ENCODE measurements at regions not wholly inside any gene's neighbourhood (a gene's known extent, or its start where the extent isn't known, plus 50 kb on each side); places are given as distances from the start of the nearest gene placed in this dataset.

DNA sequence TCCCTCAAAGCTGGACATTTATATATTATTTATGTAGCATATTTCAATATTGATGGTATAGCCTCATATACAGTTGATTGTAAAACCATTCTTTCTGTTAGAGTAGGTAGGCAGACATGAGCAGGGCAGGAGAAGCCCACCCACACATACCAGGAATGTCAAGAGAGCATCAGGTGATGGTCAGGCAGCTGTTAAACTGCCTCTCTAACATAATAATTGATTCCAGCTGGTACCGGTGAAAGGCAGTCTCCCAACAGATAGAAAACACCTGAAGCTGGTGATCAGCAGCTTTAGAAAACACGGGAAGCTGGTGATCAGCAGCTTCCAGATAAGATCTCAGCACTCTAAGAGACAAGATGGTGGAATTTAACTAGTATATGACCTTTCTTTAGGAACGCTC lies 132.9 kb downstream of the SLITRK6 start:
- in situ Hi-C loops (cut with MboI; ENCODE audit: low sequenced_read_pairs): no loop called here

- in situ Hi-C loops (cut with MboI; ENCODE audit: low sequenced_read_pairs): no loop called here
Measured at GRCh38 chr13:85665286-85665685, 133.9 kb downstream of the SLITRK6 start.

DNA sequence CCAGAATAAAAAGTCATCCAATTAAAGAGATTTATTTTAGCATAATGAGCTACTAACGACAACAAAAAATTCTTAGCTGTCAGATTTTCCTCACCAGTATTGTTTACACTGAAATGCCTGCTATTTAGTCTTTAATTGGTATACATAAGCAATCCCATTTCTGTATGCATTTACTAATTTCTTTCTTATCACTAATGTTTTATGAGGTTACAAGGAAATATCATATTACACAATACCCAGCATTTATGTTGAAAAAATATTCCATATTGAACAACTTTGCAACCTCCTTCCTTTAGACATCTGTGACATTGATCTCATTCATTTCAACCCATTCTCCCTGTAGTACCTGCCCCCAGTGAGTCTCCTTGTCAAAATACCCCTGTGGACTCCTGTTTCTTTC lies 135.4 kb downstream of the SLITRK6 start:
- in situ Hi-C loops (cut with MboI; ENCODE audit: low sequenced_read_pairs): no loop called here

DNA sequence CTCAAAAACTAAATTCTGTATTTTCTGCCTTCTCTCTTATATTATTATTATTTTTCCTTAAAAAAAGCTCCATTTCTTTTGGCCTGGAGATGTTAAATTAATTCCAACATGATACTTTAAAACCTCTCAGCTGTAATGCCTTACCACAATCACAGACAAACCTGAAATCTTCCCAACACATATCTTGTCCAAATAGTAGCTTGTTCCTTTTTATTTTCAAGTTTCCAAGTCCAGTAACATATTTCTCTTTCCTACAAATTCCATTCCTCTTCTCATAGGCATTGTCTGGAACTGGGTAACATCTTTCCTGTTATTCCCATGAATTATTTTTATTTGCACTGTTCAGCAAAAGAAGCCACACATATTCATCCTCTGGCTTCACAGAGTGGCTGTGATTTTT lies 137.0 kb downstream of the SLITRK6 start:
- in situ Hi-C loops (cut with MboI; ENCODE audit: low sequenced_read_pairs): no loop called here

DNA sequence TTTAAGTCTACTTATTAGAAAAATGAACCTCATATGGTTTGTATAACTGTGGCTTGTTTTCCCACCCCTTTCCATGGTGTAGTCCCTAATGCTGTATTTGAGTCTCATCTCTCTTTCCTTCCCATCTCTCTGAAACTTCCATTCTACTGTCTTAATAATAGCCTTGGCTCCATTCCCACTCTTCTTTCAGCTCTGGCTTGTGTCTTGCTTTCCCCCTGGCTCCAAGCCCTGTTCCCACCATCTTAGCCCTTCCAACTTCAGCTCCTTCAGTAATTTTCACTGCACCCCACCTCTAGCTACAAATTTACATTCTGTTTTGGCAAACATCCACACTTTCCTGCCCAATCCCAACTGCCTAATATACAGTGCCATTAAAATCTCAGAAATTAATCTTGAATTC lies 137.5 kb downstream of the SLITRK6 start:
- in situ Hi-C loops (cut with MboI; ENCODE audit: low sequenced_read_pairs): no loop called here

- in situ Hi-C loops (cut with MboI; ENCODE audit: low sequenced_read_pairs): no loop called here
Measured at GRCh38 chr13:85659493-85659892, 139.7 kb downstream of the SLITRK6 start.

GRCh38 chr13:85657942-85658341 lies 141.3 kb downstream of the SLITRK6 start:
- in situ Hi-C loops (cut with MboI; ENCODE audit: low sequenced_read_pairs): no loop called here

GRCh38 chr13:85655040-85655439 lies 144.2 kb downstream of the SLITRK6 start:
- in situ Hi-C loops (cut with MboI; ENCODE audit: low sequenced_read_pairs): no loop called here

- in situ Hi-C loops (cut with MboI; ENCODE audit: low sequenced_read_pairs): no loop called here
Measured at GRCh38 chr13:85654227-85654626, 145.0 kb downstream of the SLITRK6 start.

DNA sequence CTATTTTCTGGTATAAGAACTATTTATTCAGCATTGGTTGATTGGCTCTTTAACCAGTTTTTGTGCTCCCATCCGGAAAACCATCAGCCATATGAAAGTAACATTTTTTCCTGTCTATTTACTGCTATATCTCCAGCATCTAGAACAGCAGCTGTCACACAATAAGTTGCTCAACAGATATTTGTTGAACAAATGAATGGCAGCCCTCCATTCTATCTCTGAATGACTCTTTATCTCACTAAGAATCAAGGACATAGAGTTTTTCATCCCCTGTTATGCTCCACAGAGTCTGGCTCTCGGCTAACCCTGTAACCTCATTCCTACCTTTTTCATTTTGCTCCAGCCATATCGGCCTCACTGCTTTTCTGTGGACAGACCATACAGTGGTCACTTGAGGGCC lies 145.5 kb downstream of the SLITRK6 start:
- in situ Hi-C loops (cut with MboI; ENCODE audit: low sequenced_read_pairs): no loop called here

DNA sequence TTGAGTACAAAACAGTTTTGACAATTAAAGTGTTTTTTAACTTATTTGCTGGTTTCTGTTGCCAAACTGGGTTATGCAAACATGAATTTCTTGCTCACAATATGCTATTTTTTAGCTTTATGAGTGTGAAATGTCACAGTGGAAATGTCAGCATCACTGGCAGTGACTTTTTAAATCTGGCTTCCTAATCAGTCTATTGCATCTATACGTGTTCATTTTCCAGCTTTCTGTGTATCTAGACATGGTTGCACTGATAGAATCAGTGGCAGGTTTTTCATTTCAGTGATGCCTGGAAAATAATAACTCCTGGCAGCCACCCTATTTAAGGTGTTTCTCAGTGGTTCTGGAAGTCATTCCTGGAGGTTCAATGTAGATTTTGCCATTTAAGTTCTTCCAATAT lies 146.7 kb downstream of the SLITRK6 start:
- in situ Hi-C loops (cut with MboI; ENCODE audit: low sequenced_read_pairs): no loop called here

- in situ Hi-C loops (cut with MboI; ENCODE audit: low sequenced_read_pairs): no loop called here
Measured at GRCh38 chr13:85651440-85651839, 147.8 kb downstream of the SLITRK6 start.

- in situ Hi-C loops (cut with MboI; ENCODE audit: low sequenced_read_pairs): no loop called here
Measured at GRCh38 chr13:85650613-85651012, 148.6 kb downstream of the SLITRK6 start.

DNA sequence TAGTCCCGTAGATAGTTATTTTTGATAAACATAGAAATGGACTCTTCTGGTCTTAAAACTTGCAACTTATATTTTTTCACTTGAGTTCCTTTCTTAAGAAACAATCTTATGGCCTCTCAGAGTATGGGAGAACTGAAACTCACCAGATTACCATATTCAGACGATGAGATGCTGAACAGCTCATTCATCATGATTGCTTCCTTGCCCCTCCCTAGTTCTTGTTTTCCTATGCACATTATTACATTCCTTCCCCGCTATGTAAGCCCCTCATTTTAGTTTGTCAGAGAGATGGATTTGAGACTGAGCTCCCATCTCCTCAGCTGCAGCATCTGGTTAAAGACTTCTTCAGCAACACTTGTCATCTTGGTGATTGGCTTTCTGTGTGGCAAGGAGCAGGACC lies 158.5 kb downstream of the SLITRK6 start:
- in situ Hi-C loops (cut with MboI; ENCODE audit: low sequenced_read_pairs): no loop called here

- in situ Hi-C loops (cut with MboI; ENCODE audit: low sequenced_read_pairs): no loop called here
Measured at GRCh38 chr13:85638815-85639393, 160.3 kb downstream of the SLITRK6 start.

DNA sequence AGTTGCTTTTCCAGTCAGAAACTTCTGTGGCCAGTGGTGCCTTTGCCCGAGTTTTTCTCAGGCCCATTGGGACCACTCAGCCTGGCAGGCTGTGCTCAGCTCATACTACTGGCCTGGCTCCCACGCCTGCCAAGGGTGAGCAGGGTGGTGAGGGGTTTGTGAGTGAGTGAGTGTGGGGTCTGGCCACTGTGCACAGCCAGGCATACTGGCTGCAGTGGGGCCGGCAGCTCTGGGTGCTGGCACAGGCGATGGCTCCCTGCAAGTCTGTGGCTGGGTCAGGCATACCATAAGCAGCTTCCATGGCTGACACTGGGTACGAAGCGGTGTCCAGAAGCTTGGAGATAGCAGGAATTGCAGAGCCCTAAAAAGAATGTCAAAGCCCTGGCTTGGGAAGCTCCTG lies 161.0 kb downstream of the SLITRK6 start:
- in situ Hi-C loops (cut with MboI; ENCODE audit: low sequenced_read_pairs): no loop called here

GRCh38 chr13:85632526-85633195 lies 166.6 kb downstream of the SLITRK6 start:
- in situ Hi-C loops (cut with MboI; ENCODE audit: low sequenced_read_pairs): no loop called here

DNA sequence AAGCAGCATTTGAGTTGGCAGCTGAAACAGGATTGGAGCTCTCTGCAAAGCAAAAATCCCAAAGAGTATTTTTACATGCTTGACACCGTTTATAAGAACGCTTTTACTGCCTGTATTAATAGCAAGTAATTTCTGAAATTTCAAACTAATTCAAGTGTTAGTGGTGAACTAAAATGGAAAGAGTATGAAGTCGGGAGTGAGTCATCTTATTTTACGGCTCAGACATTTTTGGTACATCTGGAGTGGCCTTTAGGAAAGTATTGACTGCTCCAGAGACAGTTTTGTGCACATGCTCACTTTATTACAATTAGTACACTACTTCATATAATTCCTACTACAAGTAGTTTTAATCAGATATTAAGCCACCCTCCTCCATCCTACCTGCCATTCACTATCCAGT lies 167.4 kb downstream of the SLITRK6 start:
- in situ Hi-C loops (cut with MboI; ENCODE audit: low sequenced_read_pairs): no loop called here

- in situ Hi-C loops (cut with MboI; ENCODE audit: low sequenced_read_pairs): no loop called here
Measured at GRCh38 chr13:85626603-85627002, 172.6 kb downstream of the SLITRK6 start.

DNA sequence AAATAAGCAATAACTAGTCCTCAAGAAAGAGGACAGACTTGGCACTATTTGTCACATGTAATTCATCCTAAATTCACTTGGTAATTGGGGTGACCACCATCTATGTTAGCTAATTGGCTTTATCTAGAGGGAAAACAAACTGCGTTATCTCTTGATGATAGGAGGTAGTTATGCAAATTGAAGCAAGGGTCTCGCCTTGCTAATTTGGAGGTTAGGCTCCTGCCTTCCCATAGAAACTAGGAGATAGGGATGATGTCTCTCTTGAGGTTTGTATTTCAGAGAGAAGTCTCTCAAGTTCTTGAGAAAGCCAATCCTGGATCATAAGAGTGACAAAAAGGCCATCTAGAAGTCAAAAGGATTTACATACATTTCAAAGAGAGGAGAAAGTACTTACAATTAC lies 179.9 kb downstream of the SLITRK6 start:
- in situ Hi-C loops (cut with MboI; ENCODE audit: low sequenced_read_pairs): no loop called here

- in situ Hi-C loops (cut with MboI; ENCODE audit: low sequenced_read_pairs): no loop called here
Measured at GRCh38 chr13:85618521-85618920, 180.7 kb downstream of the SLITRK6 start.

DNA sequence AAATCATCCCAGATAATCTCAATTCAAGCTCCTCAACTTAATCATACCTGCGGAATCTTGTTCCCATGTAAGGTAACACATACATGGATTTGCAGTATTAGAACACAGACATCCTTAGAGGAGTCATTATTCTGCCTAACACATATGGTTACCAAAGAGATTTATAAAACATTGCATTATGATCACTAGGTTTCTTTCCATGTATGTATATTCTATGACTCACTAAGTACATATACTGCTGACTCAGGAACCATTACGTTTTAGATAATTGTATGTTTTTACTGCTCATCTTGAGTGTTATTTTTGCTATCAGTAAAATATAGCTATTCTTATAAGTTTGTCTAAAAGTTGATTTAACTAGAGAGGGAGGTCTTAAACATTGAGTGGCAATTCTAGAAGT lies 182.9 kb downstream of the SLITRK6 start:
- in situ Hi-C loops (cut with MboI; ENCODE audit: low sequenced_read_pairs): no loop called here

- in situ Hi-C loops (cut with MboI; ENCODE audit: low sequenced_read_pairs): no loop called here
Measured at GRCh38 chr13:85615031-85615430, 184.2 kb downstream of the SLITRK6 start.
